HG03378 (cell line): ENCODE measurements at regions not wholly inside any gene's neighbourhood (a gene's known extent, or its start where the extent isn't known, plus 50 kb on each side); places are given as distances from the start of the nearest gene placed in this dataset.
"Not testable (repeated sequence)": the region's sequence is repeated elsewhere in the genome, so short reads cannot be mapped to it uniquely, and the experiment has no call there.

ENCODE experiments used
- ATAC-seq: cut with Tn5 transposase; IDR thresholded peaks from one replicate; pipeline ENCODE4 v1.9.1; 2021; ENCODE audit warnings: mild to moderate bottlenecking, moderate library complexity; ENCODE audit not compliant: unreplicated experiment

DNA sequence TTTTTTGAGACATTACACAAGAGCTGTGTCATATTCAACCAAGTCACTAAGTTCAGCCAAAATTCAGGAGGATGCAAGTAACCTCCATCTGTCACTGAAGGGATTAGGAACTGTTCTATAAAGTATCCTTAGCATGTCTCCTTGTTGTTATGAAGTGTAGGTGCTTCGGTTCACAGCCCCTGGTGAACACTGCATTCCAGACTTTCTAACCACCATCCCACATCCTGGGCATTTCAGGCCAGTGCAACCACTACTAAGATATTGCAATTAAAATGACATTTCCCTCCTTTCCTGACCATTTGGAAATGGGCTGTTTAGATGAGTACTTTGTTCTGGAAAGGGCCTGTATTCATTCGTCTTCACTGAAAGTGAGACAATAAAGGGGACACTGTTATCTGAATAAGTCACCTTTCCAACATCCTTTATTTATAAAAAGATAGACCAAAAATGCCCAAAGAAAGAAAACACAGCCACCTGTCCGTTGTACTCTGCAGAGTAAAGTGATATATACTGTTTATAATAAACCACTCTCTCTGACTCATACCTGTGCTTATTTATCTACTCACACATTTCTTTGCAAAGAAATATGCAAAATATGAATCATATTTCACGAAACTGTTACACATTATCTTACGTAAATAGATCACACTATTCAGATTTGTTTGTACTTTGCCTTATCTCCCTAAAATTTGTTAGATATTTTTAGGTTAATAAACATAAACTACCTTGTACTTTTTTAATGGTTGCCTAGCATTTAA lies 861.9 kb downstream of the CDH18 start:
- ATAC-seq = no peak

- no peak for ATAC-seq
Measured at GRCh38 chr5:19140276-19140675, 847.7 kb downstream of the CDH18 start.

DNA sequence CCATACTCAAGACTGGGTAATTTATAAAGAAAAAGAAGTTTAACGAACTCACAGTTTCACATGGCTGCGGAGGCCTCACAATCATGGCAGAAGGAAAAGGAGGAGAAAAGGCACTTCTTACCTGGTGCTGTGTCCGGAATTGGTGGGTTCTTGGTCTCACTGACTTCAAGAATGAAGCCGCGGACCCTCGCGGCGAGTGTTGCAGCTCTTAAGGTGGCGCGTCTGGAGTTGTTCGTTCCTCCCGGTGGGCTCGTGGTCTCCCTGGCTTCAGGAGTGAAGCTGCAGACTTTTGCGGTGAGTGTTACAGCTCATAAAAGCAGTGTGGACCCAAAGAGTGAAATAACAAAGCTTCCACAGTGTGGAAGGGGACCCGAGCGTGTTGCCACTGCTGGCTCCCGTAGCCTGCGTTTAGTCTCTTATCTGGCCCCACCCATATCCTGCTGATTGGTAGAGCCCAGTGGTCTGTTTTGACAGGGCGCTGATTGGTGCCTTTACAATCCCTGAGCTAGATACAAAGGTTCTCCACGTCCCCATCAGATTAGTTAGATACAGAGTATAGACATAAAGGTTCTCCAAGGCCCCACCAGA lies 846.0 kb downstream of the CDH18 start:
- ATAC-seq = not testable (repeated sequence)

DNA sequence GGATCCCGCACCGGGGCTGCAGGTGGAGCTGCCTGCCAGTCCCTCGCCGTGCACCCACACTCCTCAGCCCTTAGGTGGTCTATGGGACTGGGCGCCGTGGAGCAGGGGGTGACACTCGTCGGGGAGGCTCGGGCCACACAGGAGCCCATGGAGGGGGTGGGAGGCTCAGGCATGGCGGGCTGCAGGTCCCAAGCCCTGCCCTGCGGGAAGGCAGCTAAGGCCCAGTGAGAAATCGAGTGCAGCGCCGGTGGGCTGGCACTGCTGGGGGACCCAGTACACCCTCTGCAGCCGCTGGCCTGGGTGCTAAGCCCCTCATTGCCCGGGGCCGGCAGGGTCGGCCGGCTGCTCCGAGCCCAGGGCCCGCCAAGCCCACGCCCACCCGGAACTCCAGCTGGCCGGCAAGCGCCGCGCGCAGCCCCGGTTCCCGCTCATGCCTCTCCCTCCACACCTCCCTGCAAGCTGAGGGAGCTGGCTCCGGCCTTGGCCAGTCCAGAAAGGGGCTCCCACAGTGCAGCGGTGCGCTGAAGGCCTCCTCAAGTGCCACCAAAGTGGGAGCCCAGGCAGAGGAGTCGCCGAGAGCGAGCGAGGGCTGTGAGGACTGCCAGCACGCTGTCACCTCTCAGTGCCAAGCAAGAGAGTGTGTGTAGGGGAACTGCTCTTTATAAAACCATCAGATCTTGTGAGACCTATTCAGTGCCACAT lies 845.1 kb downstream of the CDH18 start:
- ATAC-seq = not testable (repeated sequence)

GRCh38 chr5:19143935-19144334 lies 844.1 kb downstream of the CDH18 start:
- no peak for ATAC-seq

GRCh38 chr5:19169426-19169825 lies 818.6 kb downstream of the CDH18 start:
- no peak for ATAC-seq

DNA sequence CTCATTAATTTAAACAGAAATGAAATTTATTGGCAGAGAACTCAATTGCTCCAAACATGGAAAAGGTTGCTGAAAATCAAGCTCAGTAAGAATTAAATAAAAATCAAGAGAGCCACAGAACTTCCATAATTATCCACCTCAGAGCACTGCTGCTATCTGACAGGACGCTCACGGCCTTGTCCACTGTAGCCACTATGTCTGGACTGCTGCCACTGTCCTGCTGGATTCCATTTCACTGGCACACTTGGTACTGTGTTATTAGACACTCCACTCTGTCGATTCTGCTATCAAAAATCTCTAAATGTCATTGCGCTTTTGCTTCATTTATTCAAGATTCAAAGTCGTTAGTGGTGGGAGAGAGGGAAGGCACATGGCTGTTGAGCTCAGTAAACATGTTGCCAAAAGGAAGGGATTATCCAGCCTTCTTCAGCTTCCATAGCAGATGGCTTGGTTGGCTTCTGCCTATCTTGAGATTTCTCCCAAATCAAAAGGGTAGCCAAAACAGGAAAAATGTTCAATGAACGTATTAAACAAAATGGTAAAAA lies 815.0 kb downstream of the CDH18 start:
- no peak for ATAC-seq

GRCh38 chr5:19175776-19176570 lies 812.0 kb downstream of the CDH18 start:
- ATAC-seq = no peak

DNA sequence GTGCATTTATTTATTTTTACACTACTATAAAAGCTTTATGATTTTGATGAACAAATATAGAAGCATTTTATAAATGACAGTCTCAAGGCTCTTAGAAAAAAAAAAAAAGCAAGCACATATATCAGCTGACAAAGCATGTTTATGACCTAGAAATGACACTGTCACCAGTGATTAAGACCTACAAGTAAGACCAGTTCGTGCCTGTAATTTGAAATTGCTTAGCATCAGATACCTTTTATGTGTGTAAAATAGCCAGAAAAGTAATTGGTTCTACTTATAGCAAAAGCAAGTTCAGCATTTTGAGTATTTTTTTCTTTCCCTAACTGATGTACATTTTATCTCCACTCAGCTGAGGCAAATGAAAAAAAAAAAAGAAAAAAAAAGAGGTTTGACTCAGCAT lies 808.4 kb downstream of the CDH18 start:
- ATAC-seq = no peak

DNA sequence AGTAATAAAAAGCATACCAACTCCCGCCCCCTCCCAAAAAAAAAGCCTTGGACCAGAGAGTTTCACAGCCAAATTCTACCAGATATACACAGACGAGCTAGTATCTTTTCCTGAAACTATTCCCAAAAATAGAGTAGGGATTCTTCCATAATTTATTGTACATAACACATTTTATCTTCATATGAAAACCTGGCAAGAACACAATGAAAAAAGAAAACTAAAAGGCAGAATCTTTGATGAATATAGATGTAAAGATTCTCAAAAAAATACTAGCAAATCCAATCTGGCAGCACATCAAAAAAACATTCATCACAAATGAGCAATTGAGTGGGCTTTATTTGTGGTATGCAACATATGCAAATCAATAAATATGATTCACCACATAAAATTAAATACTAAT lies 798.8 kb downstream of the CDH18 start:
- ATAC-seq = no peak

DNA sequence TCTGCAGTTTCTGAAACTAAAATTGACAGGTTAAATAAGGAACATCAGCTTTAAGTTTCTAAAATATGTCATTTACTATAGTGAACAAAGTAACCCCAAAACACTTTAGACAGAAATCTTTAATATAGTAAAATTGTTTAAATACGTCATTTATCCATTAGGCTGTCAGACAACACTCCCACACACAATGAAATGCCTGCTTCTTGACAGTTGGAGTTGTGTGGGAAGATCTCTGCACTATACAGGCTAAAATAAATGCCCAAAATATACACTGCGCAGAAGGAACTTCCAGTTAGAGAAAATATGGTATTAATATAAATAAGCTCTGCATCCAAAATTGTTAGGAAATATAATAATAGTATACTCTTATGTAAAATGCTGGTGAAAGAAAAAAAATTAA lies 794.4 kb downstream of the CDH18 start:
- no peak for ATAC-seq

- no peak for ATAC-seq
Measured at GRCh38 chr5:19196631-19197030, 791.4 kb downstream of the CDH18 start.

DNA sequence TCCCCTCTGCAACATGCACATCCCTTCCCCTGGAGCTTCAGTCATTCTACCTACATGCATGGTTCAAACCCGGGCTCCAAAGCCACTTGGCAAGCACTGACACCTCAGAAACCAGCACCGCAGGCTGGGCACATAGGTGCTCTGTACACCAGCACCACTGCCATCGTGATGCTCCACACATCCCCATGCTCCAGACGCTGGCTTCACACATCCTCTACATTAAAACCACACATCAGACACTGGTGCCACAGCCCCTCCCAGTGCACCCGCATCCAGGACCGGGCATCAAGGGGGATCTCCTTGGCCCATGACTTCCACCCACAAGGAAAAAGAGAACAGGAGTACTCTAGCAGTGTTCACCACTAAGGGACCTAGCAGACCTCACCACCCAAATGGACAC lies 787.7 kb downstream of the CDH18 start:
- ATAC-seq = no peak

DNA sequence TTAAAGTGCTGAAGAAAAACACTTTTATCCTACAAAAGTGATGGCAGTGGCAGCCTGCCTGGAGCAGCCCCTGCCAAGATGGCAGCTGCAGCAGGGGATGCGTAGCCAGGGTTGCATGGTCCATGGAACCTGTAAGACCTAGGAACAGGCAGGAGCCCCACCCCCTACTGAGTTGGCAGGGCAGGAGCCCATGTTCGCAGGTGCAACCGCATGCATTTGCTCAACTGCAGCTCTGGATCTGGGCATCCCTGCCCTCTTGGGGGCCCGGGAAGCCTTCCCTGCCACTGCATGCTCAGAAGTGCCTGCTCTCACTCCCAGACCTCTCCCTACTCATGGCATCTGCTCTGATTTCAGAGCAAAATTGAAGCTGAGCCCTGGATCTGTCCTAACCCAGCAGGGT lies 779.6 kb downstream of the CDH18 start:
- no peak for ATAC-seq

- no peak for ATAC-seq
Measured at GRCh38 chr5:19210886-19211285, 777.1 kb downstream of the CDH18 start.

GRCh38 chr5:19229179-19229835 lies 758.7 kb downstream of the CDH18 start:
- ATAC-seq = no peak

GRCh38 chr5:19233573-19233972 lies 754.4 kb downstream of the CDH18 start:
- no peak for ATAC-seq

DNA sequence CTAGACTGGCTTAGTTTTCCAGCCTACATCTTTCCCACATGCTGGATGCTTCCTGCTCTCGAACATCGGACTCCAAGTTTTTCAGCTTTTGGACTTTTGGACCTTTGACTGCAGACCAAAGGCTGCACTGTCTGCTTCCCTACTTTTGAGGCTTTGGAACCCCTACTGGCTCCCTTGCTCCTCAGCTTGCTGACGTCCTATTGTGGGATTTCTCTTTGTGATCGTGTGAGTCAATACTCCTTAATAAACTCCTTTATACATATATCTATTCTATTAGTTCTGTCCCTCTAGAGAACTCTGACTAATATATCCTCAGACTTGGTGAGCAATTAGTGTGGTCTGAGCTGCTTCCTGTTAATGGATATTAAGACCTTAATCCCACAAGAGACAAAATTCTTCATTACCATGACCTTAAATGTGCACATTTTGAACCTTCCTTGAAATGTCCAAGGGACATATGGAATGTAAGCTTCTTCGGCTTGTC lies 752.9 kb downstream of the CDH18 start:
- ATAC-seq = no peak

GRCh38 chr5:19240170-19240569 lies 747.8 kb downstream of the CDH18 start:
- ATAC-seq = no peak

DNA sequence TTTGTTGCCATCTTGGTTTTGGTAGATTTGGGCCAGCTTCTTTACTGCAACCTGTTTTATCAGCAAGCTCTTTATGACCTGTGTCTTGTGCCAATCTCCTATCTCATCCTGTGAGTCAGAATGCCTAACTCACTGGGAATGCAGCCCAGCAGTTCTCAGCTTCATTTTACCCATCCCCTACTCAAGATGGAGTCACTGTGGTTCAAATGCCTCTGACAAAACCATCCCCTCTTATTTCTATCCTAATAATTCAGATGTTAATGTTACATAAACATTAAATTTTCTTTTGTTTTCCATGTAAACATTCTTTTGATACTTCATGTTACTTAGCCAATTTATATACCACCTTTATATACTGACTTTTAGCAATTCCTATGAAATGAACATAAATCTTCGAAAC lies 746.3 kb downstream of the CDH18 start:
- ATAC-seq = no peak
